ENCODE measurements at regions not wholly inside any gene's neighbourhood (a gene's known extent, or its start where the extent isn't known, plus 50 kb on each side); places are given as distances from the start of the nearest gene placed in this dataset.

GRCh38 chr4:57163530-57164459 lies 53.6 kb upstream of the IGFBP7 start (continued):
- TF ChIP-seq ZNF501 (tag by site-specific recombination; IDR thresholded peaks at IDR 0.05) (0 out of 2 replicates have a peak, but pooled peaks have one; percentile 63), ZNF777 (tag by site-specific recombination; IDR thresholded peaks at IDR 0.05; ENCODE audit: borderline replicate concordance) (no peak), ZNF621 (tag by site-specific recombination; IDR thresholded peaks at IDR 0.05) (no peak), ZNF24 (tag by site-specific recombination; IDR thresholded peaks at IDR 0.05) (no peak), ZBTB10 (tag by site-specific recombination; IDR thresholded peaks at IDR 0.05) (no peak), ZNF10 (tag by site-specific recombination; IDR thresholded peaks at IDR 0.05) (no peak), SP3 (tag by site-specific recombination; IDR thresholded peaks at IDR 0.05) (no peak), ZBTB8A (tag by site-specific recombination; IDR thresholded peaks at IDR 0.05) (peak; percentile 51), ZNF561 (tag by site-specific recombination; IDR thresholded peaks at IDR 0.05; ENCODE audit: borderline replicate concordance) (no peak), ZNF169 (tag by site-specific recombination; IDR thresholded peaks at IDR 0.05) (no peak), ZNF768 (tag by site-specific recombination; IDR thresholded peaks at IDR 0.05) (no peak), ZBTB7A (tag by site-specific recombination; IDR thresholded peaks at IDR 0.05; ENCODE audit: low read depth) (no peak), PRDM1 (tag by site-specific recombination; IDR thresholded peaks at IDR 0.05) (no peak), ZNF214 (tag by site-specific recombination; IDR thresholded peaks at IDR 0.05; ENCODE audit: borderline replicate concordance) (no peak), ZNF48 (tag by site-specific recombination; IDR thresholded peaks at IDR 0.05) (no peak), ZNF692 (tag by site-specific recombination; IDR thresholded peaks at IDR 0.05) (peak; percentile 28; the same call in 1 of the 2 replicates), ZNF2 (tag by site-specific recombination; IDR thresholded peaks at IDR 0.05) (0 out of 2 replicates have a peak, but pooled peaks have one; percentile 64), SALL2 (tag by site-specific recombination; IDR thresholded peaks at IDR 0.05; ENCODE audit: borderline replicate concordance) (no peak), MEIS1 (CRISPR knock-in tag; IDR thresholded peaks at IDR 0.05; ENCODE audit: borderline replicate concordance) (no peak), ZFP37 (tag by site-specific recombination; IDR thresholded peaks at IDR 0.05) (0 out of 2 replicates have a peak, but pooled peaks have one; percentile 51)
- TF ChIP-seq, protein P1, sequence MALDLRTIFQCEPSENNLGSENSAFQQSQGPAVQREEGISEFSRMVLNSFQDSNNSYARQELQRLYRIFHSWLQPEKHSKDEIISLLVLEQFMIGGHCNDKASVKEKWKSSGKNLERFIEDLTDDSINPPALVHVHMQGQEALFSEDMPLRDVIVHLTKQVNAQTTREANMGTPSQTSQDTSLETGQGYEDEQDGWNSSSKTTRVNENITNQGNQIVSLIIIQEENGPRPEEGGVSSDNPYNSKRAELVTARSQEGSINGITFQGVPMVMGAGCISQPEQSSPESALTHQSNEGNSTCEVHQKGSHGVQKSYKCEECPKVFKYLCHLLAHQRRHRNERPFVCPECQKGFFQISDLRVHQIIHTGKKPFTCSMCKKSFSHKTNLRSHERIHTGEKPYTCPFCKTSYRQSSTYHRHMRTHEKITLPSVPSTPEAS (tag by site-specific recombination; IDR thresholded peaks at IDR 0.05) = no peak
- TF ChIP-seq, protein P2, sequence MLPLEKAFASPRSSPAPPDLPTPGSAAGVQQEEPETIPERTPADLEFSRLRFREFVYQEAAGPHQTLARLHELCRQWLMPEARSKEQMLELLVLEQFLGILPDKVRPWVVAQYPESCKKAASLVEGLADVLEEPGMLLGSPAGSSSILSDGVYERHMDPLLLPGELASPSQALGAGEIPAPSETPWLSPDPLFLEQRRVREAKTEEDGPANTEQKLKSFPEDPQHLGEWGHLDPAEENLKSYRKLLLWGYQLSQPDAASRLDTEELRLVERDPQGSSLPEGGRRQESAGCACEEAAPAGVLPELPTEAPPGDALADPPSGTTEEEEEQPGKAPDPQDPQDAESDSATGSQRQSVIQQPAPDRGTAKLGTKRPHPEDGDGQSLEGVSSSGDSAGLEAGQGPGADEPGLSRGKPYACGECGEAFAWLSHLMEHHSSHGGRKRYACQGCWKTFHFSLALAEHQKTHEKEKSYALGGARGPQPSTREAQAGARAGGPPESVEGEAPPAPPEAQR (tag by site-specific recombination; IDR thresholded peaks at IDR 0.05) = no peak
- TF ChIP-seq, protein P3, sequence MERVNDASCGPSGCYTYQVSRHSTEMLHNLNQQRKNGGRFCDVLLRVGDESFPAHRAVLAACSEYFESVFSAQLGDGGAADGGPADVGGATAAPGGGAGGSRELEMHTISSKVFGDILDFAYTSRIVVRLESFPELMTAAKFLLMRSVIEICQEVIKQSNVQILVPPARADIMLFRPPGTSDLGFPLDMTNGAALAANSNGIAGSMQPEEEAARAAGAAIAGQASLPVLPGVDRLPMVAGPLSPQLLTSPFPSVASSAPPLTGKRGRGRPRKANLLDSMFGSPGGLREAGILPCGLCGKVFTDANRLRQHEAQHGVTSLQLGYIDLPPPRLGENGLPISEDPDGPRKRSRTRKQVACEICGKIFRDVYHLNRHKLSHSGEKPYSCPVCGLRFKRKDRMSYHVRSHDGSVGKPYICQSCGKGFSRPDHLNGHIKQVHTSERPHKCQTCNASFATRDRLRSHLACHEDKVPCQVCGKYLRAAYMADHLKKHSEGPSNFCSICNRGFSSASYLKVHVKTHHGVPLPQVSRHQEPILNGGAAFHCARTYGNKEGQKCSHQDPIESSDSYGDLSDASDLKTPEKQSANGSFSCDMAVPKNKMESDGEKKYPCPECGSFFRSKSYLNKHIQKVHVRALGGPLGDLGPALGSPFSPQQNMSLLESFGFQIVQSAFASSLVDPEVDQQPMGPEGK (tag by site-specific recombination; IDR thresholded peaks at IDR 0.05) = no peak
